GM19455 (cell line): ENCODE measurements at regions not wholly inside any gene's neighbourhood (a gene's known extent, or its start where the extent isn't known, plus 50 kb on each side); places are given as distances from the start of the nearest gene placed in this dataset.
"Not testable (repeated sequence)": the region's sequence is repeated elsewhere in the genome, so short reads cannot be mapped to it uniquely, and the experiment has no call there.

Source experiments
- ATAC-seq: cut with Tn5 transposase; IDR thresholded peaks from one replicate; pipeline ENCODE4 v1.9.1; 2021; ENCODE audit not compliant: unreplicated experiment

GRCh38 chr4:159632031-159632430 lies 529.2 kb downstream of the RAPGEF2 start:
- ATAC-seq = no peak

DNA sequence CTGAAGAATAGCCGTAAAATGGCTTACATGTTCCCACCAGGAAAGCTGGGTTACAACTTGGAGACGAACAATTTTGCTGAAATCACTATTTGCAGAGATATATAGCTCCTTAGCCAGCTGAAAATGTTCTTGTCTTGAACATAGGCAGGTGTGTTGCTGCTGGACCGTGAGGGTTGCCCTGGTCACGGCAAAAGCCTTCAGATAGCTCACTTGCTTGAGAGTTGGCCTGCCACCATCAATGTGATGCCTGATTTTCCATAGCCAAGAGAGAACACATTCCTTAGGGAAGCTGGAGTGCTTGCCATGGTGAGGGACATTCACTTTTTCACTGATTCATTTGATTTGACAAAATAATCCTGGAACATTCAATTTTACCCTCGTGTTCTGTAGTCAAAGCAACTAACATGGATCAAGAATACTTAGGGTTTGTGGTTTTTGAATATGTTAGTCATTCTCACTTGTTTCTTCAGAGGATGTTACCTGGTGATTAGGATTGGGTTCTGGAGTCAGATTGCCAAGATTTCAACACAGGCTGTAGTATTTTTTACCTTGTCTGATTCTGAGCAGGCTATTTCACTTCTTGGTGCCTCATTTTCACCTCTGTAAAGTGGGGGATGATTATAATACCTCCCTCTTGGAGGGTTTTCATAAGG lies 536.9 kb downstream of the RAPGEF2 start:
- ATAC-seq = no peak

- no peak for ATAC-seq
These were observed 546.4 kb downstream of the RAPGEF2 start for GRCh38 chr4:159649237-159649636.

DNA sequence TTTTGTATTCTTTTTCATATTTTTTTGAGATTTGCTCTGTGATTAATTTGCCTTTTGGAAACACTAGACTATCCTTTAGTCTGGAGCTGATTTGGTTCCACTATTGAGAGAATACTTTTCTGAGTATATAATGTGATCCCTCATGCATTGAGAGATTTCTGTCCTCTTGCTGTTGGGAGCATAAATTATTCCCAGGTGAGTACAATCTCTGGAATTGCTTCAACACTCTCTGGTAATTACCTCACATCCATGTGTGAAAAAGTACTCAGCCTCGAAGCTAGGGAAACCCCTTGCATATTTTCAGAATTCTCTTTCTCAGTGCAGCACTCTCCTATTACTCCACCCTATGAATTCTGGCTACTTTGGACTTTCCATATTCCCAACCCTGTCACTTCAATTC lies 550.0 kb downstream of the RAPGEF2 start:
- ATAC-seq = no peak

DNA sequence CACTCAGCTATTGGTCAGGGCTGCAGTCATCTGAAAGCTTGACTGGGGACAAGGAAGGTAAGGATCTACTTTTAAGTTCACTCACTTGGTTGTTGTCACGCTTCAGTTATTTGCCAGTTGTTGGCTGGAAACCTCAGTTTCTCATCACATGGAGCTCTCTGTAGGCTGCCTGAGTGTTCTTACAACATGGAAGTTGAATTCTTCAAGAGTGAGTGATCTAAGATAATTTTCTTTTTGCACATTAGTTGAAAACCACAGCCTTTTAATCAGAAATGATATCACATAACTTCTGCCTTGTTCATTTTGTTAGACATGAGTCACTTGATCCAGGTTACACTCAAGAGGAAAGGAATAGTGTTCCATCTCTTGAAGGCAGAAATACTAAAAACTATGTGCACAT lies 552.7 kb downstream of the RAPGEF2 start:
- no peak for ATAC-seq

GRCh38 chr4:159669094-159669493 lies 566.2 kb downstream of the RAPGEF2 start:
- no peak for ATAC-seq

DNA sequence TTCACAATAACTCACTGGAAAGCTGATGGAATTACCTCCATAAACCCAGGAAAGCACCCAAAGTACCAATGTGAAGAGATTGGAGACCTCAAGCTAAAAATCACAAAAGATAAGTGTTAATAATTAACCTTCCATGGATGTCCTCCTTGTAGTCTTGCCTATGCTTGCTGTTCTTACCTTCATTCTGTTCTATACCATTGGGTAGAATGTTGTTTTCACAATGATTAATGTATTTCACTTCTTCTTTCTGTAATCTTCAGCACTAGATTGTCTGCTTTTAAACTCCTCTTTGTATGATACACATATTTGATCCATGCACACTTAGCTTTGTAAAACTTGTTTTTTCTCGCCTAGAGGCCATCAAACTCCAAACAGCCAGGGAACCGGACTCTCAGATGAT lies 570.3 kb downstream of the RAPGEF2 start:
- no peak for ATAC-seq

- no peak for ATAC-seq
These were observed 571.4 kb downstream of the RAPGEF2 start for GRCh38 chr4:159674241-159674640.

DNA sequence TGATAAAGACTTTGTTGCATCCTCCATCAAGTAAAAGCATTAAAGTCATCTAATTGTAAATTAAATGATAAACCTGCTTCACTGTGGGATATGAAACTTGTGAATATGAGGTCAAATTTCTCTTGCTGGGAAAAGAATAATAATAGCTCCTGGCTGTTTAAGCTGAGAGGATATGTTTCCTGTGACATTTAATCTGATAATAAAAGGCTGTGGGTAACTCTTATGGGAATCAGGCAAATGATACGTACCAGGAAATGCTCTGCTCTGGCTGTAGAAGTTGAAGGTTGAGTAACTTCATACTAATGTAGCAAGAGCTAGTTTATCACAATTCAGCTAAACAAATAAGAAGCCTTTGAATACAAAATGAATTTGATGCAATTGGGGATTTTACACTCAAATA lies 574.6 kb downstream of the RAPGEF2 start:
- no peak for ATAC-seq

DNA sequence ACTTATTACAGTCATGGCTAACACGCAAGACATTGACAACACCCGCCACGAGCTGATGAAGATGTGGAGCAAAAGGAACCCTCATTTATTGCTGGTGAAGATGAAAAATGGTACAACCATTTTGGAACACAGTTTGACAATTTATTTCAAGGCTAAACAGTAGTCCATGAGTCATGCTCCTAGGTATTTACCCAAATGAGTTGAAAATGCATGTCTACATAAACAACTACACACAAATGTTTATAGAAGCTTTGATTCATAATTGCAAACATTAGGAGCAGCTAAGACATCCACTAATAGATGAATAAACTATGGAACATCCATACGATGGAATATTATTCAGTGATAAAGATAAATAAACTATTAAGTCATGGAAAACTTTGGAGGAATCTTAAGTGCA lies 580.1 kb downstream of the RAPGEF2 start:
- ATAC-seq = no peak

DNA sequence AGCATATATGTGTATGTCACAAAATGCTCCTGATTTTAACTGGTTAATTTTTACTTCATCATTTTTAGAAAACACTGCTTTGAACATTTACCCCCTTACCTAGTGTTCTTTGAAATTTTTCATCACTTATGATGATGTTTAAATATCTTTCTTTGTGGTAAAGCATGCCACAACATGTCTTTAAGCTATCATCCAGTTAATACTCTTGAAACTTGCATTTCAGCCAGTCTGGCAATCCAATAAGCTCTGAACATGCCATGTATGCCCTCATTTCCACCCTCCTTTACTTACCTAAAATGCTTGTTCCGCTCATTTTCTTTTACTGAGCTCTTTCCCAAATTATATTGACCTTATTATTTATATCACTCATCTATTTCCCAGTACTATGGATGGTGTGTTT lies 581.2 kb downstream of the RAPGEF2 start:
- no peak for ATAC-seq

GRCh38 chr4:159685340-159686092 lies 582.6 kb downstream of the RAPGEF2 start:
- ATAC-seq = no peak

GRCh38 chr4:159689526-159689925 lies 586.6 kb downstream of the RAPGEF2 start:
- no peak for ATAC-seq

DNA sequence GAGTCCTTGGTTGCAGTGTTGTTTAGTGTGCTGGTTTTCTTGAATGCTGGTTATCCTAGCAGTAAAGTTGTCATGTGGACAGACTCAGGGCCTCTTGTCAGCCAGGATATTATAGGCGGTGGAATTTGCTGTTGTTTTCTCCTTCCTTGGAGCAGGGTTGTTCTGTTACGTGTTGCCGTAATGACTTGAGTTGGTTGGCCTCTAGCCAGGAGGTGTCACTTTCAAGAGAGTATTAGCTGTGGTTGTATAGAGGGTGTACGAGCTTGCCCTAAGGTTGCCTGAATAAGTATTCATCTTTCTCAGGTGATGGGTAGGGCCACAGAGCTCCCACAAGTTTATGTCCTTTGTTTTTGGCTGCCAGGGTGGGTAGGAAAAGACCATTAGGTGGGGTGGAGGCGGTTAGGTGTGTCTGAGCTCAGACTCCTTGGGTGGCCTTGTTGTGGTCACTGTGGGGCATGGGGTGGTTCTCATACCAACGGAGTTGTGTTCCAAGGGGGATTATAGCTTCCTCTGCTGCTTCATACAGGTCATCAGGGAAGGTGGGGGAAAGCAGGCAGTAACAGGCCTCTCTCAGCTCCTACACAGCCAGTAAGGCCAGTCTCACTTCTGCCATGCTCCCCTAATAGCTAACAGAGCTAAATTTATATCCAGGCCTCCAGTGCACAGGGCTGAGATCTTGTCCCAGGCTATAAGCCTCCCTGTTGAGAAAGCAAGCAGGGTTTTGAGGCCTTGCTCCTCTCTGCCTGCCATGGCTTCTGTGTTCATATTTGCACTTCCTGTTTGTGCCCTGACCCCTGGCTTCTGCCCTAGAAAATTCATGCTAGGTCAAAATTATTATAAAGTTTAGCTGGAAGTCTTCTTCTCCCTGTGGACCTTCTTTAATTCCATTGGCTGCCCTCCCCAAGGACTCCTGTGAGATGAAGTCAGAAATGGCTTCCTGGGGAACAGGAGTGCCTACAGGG lies 594.7 kb downstream of the RAPGEF2 start:
- no peak for ATAC-seq

GRCh38 chr4:159698336-159698735 lies 595.5 kb downstream of the RAPGEF2 start:
- ATAC-seq = no peak

DNA sequence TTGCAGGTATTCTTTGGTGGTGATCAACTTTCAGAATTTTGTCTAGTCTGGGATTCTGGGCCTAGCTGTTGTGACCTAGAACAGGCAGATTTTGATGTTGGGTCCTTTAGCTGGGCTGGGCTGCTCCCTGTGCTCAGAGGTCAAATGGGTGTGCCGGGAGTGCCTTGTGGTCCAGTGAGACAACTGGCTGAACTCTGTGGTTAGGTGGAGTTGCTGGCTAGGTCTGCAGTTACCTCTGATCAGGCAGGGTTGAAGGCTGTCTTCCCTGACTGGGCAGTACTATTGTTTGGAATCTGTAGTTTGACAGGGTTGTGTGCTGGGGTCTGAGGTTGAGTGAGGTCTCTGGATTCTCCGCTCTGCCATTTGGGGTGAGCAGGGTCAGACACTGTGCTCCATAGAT lies 599.3 kb downstream of the RAPGEF2 start:
- ATAC-seq = no peak

DNA sequence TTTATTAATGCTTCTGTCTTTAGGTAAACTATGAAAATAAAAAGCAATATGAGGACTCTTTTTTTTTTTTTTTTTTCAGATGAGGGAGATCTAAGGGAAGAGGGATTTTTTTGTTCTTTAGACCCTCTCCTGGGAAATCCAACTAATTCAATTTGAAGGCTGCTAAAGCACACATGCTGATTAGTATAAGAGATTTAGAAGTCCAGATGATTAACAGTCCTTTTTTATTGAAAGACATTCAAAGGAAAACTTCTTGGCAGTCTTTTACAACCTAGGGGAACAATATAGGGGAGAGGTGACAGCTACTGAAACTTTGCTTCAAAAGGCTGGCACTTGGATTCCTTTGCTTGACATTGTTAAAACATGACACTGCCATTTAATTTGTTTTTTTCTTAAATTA lies 602.5 kb downstream of the RAPGEF2 start:
- ATAC-seq = no peak

DNA sequence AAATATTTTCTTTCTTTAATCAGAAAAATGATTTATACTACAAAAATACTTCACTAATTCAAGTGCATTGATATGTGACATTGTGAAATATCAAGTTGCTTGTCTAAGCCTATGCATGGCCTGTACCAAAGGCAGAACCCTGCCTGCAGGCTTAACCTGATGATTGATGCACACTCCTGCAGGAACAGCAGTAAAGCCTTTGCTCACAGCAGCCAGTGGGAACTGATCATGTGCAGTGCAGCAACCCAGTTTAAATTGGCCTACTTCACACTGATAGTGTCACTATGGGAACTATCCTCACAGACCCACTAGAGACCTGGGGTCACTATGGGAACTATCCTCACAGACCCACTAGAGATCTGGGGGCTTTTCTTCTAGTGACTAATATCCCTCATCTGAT lies 603.8 kb downstream of the RAPGEF2 start:
- ATAC-seq = no peak

- not testable (repeated sequence) for ATAC-seq
These were observed 612.3 kb downstream of the RAPGEF2 start for GRCh38 chr4:159715180-159715579.

- ATAC-seq = no peak
These were observed 616.7 kb downstream of the RAPGEF2 start for GRCh38 chr4:159719531-159719930.

GRCh38 chr4:159722052-159722451 lies 619.2 kb downstream of the RAPGEF2 start:
- no peak for ATAC-seq

DNA sequence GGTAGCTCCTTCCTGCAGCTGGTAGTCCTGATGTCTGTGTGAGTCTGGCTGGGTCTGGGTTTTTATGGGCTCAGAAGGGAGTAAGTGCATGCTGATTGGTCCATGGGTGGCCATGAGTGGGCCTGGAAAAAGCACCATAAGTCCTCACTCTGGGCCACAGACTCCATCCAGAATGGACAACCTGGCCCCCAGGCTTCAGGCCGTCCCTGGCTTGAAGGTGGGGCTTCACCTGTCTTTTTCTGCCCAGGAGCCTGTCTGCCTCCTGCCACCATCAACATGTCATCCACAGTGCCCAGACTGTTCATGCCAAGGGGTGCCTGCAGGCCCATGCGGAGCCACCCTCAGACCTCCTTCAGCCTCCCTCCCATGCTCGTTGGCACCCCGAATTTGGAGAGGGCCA lies 620.0 kb downstream of the RAPGEF2 start:
- ATAC-seq = no peak
